ENCODE measurements at regions not wholly inside any gene's neighbourhood (a gene's known extent, or its start where the extent isn't known, plus 50 kb on each side); places are given as distances from the start of the nearest gene placed in this dataset.

- no peak for DNase-seq
- ATAC-seq: no peak
Observed at GRCh38 chr17:68812876-68813584, 142.2 kb downstream of the ABCA8 start.

- ATAC-seq: no peak
- no peak for DNase-seq
Observed at GRCh38 chr17:68809148-68809547, 146.0 kb downstream of the ABCA8 start.

DNA sequence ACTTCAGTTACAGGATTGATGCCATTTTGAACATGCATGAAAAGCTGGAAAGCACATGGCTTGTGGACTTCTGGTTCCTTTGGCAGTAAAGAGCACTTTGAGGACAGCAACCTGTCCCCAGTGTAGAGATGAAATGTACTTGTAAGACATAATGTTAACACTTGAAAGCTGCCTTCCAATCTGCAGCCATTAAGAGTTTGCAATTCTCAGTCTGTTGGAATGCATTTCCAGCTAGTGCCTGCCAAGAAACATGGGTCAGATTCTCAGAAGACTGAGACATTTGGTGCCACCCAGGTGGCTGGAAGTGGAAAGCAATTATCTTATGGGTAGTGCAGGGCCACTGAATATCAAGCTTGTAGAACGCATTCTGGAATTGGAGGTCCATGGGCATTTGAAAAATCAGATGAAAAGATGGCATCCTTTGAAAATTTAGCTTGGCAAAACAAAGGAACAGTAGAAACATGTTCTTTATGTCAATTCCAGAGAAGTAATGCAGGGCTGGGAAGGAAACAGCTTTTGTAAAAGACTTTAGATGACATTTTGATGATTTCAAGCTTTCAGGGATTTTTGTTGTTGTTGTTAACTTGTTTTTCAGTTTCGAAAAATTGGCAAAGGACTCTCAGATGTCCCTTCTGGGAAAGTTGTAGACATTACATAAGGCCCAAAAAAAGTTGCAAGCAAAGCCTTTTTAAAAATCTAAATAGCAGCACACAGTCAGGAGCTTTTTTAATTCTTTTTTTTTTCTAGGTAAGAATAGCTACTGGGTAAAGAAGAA, 147.0 kb downstream of the ABCA8 start:
- DNase-seq (no peak), ATAC-seq (no peak)

DNA sequence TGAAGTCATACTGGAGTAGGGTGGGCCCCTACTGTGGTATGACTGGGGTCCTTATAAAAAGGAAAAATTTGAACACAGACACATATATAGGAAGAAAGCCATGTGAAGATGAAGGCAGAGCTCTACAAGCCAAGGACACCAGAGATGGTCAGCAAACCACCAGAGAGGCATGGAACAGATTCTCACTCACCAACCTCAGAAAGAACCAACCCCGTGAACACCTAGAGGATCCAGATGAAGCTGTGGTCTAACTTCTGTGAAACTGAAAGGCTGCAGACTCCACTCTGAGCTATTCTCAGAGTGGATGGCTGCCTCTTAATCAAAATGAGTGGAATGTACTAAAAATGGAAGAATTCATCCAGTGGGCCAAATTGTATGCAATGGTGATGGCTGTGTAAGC, 149.6 kb downstream of the ABCA8 start:
- no peak for ATAC-seq

GRCh38 chr17:68804777-68805520, 150.2 kb downstream of the ABCA8 start:
- DNase-seq: no peak
- ATAC-seq: no peak

More for the DNA sequence above, 149.6 kb downstream of the ABCA8 start:
- DNase-seq: no peak

DNA sequence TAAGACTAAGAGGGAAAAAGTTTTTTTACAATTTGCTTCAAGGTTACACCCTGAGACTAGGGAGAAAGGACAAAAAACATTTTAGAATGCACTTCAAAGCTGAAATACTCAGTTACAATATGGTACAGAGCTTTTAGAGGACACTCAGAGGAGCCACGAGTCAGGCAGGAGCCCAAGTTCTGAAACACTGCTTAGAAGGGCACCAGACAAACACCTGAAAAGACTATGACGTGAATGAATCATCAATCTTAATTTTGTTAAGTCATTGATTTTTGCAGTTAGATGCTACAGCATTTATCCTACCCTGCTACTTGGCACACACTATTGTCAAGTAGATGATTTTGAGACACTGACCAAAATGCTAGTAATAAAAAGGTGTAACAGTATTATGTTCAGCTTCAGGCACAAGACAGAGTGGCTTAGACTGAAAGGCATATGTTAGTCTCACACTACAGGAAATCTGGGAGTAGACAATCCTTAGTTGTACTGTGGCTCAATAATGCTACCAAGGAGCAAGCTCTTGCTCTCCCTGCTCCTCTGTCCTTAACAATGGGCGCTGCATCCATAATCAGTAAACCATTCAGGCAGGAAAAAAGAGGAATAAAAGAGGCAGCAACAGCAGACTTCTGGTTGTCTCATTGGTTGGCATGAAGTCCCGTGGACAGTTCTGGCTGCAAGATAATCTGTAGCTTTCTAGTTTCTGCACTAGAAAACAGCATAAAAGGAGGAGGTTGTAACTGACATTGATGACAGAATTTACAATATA, 151.8 kb downstream of the ABCA8 start:
- ATAC-seq (no peak), DNase-seq (no peak)

GRCh38 chr17:68801335-68802247, 153.6 kb downstream of the ABCA8 start:
- no peak for DNase-seq
- ATAC-seq: no peak

GRCh38 chr17:68800751-68801150, 154.4 kb downstream of the ABCA8 start:
- DNase-seq (no peak), ATAC-seq (no peak)

DNA sequence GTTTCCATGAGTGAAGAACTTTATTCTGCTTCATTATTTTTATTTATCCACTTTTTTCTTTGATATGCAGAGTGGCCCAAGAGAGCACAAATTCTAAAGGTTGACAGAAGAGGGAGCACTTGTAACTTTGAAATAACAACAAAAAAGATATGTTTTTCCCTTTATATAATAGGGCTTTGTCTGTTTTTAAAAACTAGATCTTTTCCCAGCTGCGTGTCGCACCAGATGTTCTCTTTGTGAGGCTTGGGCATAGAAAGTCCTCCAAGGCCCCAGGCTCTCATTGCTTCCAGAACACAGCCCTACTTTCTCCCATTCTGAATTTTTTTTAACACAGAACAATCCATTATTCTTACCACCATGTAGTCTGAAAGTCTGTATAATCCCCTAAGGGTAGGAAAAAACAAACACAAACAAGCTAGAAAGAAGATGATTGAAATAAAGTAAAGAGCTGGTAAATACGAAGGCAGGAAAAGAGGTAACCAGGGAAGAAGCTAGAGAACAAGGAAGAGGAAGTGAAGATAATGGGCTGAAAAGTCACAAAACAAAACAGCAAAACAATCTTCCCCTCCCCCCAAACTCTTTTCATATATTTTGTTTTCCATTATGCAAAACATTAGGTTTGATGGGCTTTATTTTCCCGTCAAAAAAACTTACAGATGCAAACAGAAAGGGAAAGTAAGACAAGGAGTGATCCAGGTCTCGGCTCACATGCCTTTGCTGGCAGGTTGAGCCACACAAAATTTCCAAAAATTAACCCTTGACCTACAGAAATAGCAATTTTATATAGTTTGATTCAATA, 160.4 kb downstream of the ABCA8 start:
- ATAC-seq (no peak), DNase-seq (no peak)

DNA sequence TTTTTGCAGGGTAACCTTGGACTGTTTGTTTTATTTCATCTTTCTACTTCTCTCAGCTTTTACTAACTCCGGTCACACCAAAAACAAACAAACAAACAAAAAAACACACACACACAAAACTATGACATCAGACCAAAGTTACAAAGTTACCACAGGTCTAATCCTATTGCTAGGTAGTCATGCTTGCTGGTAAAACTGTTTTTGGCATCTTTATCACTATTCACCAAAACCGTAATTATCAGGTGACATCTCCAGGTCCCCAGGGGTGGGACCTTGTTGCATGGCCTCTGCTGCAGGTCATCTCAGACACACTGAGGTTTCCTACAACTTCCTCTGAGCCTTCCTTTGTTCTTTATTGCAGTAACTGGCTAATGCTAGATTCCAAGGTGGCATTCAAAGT, 162.3 kb downstream of the ABCA8 start:
- DNase-seq: no peak
- no peak for ATAC-seq

- DNase-seq (no peak), ATAC-seq (no peak)
Observed at GRCh38 chr17:68792042-68792685, 163.0 kb downstream of the ABCA8 start.

DNA sequence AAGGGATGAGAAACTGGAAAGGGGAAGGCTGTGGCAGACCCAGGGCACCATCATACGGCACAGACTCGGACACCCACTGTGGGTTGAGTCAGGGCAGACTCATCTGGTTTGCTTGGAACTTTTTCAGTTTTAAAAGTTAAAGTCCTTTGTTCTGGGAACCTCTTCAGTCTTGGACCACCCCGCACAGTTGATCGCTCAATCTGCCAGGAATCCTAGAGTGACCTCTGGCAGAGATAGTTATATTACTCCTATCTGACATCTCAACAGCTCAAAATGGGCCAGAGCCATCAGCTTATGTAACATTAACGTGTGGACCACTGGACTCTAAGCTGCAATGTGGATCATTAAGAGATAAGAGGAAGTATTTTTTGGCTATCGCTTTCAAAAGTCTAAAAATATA, 164.3 kb downstream of the ABCA8 start:
- DNase-seq (no peak), ATAC-seq (no peak)

- no peak for ATAC-seq
- no peak for DNase-seq
Observed at GRCh38 chr17:68790492-68790891, 164.7 kb downstream of the ABCA8 start.

DNA sequence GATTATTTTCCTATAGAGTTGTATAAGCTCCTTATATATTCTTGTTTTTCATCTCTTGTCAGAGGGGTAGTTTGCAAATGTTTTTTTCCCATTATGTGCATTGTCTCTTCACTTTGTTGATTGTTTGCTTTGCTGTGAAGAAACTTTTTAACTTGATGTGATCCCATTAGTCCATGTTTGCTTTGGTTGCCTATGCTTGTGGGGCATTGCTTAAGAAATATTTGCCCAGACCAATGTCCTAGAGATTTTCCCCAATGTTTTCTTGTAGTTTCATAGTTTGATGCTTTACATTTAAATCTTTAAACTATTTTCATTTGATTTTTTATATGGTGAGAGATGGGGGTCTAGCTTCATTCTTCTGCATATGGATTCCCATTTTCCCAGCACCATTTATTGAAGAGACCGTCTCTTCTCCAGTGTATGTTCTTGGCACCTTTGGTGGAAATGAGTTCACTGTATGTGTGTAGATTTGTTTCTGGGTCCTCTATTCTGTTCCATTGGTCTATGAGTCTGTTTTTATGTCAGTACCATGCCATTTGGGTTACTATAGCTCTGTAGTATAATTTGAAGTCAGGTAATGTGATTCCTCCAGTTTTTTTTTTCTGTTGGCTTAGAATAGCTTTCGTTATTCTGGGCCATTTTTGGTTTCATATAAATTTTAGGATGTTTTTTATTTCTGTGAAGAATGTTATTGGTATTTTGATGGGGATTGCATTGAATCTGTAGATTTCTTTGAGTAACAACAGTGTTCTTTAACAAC, 165.8 kb downstream of the ABCA8 start:
- DNase-seq (no peak), ATAC-seq (no peak)

DNA sequence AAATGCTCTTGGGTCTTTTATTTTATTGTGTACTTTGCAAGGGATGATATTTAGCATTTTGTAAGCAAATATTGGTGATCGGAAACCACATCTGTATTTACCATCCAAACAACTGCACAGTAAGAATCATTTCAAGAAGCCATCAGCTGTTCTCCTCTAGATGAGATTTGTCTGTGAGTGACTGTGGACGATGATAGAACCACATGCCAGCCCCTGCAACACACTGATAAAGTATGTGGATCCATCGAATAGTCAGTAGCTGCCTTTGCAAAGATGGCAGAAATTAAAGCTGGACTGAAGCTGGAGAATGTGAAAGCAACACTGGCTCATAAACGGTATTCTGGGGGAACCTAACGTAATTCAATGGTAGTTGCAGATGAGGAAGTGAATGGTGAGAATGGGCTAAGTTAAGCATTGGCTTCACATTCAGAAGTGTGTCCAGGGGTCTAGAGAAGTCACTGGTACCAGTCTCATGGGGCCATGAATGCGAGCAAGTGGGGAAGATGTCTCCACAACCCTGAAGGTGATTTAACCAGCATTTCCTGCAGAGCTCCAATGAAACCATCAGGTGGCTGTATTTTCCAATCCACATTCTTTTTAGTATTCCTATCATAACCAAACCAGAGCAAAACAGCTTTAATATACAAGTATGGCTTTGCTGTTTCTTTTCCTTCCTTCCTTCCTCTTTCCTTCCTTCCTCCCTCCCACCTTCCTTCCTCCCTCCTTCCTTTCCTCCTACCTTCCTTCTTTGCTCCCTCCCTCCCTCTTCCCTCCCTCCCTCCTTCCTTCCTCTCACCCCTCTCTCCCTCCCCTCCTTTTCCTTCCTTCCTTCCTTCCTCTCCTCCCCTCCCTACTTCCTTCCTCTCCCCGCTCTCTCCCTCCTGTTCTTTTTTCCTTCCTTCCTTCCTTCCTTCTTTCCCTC, 169.4 kb downstream of the ABCA8 start:
- ATAC-seq (no peak), DNase-seq (no peak)

GRCh38 chr17:68784431-68784830, 170.8 kb downstream of the ABCA8 start:
- ATAC-seq (no peak), DNase-seq (no peak)

GRCh38 chr17:68783861-68784260, 171.3 kb downstream of the ABCA8 start:
- ATAC-seq (no peak), DNase-seq (no peak)

DNA sequence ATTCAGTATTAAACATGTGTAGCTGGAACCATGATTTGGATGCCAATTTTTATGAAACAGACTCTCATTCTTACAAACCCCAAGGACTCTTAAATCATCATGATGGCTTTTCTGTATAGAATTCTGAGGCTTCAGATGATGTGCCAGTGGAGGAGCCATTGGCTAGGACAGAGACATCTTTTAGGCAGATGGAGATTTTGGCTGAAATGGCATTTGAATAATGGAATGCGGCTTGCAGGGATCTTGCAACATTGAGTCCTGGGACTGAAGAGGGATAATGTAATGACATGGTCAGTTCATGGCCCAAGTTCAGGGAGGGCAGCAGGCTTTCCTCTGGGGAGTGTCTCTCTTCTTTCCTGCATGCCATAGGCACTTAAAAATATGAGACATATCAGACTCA, 172.4 kb downstream of the ABCA8 start:
- ATAC-seq (no peak), DNase-seq (no peak)

Measured in stimulated activated naive CD8-positive, alpha-beta T cell treated with anti-CD3 and anti-CD28 coated beads, Interleukin-15, Interleukin-2, amounts not matched to agents 100 U/mL and 50 U/mL, for 24 hours (primary cell).